Left ventricle myocardium inferior (tissue), 1 donor: ENCODE measurements at regions not wholly inside any gene's neighbourhood (a gene's known extent, or its start where the extent isn't known, plus 50 kb on each side); places are given as distances from the start of the nearest gene placed in this dataset.
"Not testable (repeated sequence)": the region's sequence is repeated elsewhere in the genome, so short reads cannot be mapped to it uniquely, and the experiment has no call there.

Experiments used
- DNase-seq: peaks from one replicate; pipeline ENCODE4 v3.0.0-alpha.2; 2020
- H3K27ac ChIP-seq: fragments of 200-600 bp; replicated peaks from 2 replicates; pipeline ENCODE4 v1.8.0; 2021
- H3K27me3 ChIP-seq: fragments of 200-600 bp; 2 replicates; pipeline ENCODE4 v1.8.0; 2021; ENCODE audit warnings: low read depth
- H3K36me3 ChIP-seq: fragments of 200-600 bp; 2 replicates; pipeline ENCODE4 v1.8.0; 2021
- H3K4me1 ChIP-seq: fragments of 200-600 bp; 2 replicates; pipeline ENCODE4 v1.8.0; 2021
- H3K4me3 ChIP-seq: fragments of 200-600 bp; 2 replicates; pipeline ENCODE4 v1.8.0; 2021; ENCODE audit warnings: mild to moderate bottlenecking, moderate library complexity
- H3K9me3 ChIP-seq: fragments of 200-600 bp; replicated peaks from 2 replicates; pipeline ENCODE4 v1.8.0; 2021
- intact Hi-C: fragments of 100-400 bp; cut with micrococcal nuclease; formaldehyde crosslinking; loops from one replicate; pipeline ENCODE4 v1.11.0; 2022
- TF ChIP-seq, protein P1 (sequence below): fragments of 200-600 bp; IDR thresholded peaks from 2 replicates; pipeline ENCODE4 v1.8.0; 2021; ENCODE audit warnings: antibody characterized with exemption, mild to moderate bottlenecking, borderline replicate concordance
- donor health status: DM: no; HTN: yes; CAD: no; lungs with severe emphysema.

- Histone ChIP-seq H3K36me3 (no peaks in the 10 kb centered on the region), H3K27ac (no peak overlapping the region), H3K4me1 (peaks cover 5% of the 10 kb centered on the region), H3K9me3 (peaks cover 16% of the 10 kb centered on the region), H3K4me3 (no peak overlapping the region), H3K27me3 (no peaks in the 10 kb centered on the region)
- intact Hi-C loops, result no loop called here
- TF ChIP-seq, protein P1, sequence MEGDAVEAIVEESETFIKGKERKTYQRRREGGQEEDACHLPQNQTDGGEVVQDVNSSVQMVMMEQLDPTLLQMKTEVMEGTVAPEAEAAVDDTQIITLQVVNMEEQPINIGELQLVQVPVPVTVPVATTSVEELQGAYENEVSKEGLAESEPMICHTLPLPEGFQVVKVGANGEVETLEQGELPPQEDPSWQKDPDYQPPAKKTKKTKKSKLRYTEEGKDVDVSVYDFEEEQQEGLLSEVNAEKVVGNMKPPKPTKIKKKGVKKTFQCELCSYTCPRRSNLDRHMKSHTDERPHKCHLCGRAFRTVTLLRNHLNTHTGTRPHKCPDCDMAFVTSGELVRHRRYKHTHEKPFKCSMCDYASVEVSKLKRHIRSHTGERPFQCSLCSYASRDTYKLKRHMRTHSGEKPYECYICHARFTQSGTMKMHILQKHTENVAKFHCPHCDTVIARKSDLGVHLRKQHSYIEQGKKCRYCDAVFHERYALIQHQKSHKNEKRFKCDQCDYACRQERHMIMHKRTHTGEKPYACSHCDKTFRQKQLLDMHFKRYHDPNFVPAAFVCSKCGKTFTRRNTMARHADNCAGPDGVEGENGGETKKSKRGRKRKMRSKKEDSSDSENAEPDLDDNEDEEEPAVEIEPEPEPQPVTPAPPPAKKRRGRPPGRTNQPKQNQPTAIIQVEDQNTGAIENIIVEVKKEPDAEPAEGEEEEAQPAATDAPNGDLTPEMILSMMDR, result no peak
- no peak for DNase-seq
Observed at GRCh38 chr2:101581675-101582299, 106.9 kb upstream of the RFX8 start.

GRCh38 chr2:101580528-101580927, 105.6 kb upstream of the RFX8 start:
- TF ChIP-seq, protein P1, result no peak
- H3K27me3 ChIP-seq, result no peaks in the 10 kb centered on the region
- H3K36me3 ChIP-seq, result no peaks in the 10 kb centered on the region
- H3K27ac ChIP-seq, result no peak overlapping the region
- H3K9me3 ChIP-seq, result peaks cover 12% of the 10 kb centered on the region
- intact Hi-C loops, result no loop called here
- DNase-seq, result no peak
- peaks cover 8% of the 10 kb centered on the region for H3K4me1 ChIP-seq
- H3K4me3 ChIP-seq, result no peak overlapping the region

- H3K27me3 ChIP-seq, result no peaks in the 10 kb centered on the region
- no peak overlapping the region for H3K4me3 ChIP-seq
- no peak overlapping the region for H3K27ac ChIP-seq
- TF ChIP-seq, protein P1, result no peak
- peaks cover 8% of the 10 kb centered on the region for H3K4me1 ChIP-seq
- intact Hi-C loops, result no loop called here
- H3K9me3 ChIP-seq, result no peaks in the 10 kb centered on the region
- DNase-seq, result no peak
- no peaks in the 10 kb centered on the region for H3K36me3 ChIP-seq
Observed at GRCh38 chr2:101578671-101579070, 103.8 kb upstream of the RFX8 start.

GRCh38 chr2:101578135-101578534, 103.2 kb upstream of the RFX8 start:
- DNase-seq, H3K4me1 ChIP-seq, H3K9me3 ChIP-seq, H3K4me3 ChIP-seq, H3K27me3 ChIP-seq, intact Hi-C loops, H3K27ac ChIP-seq, H3K36me3 ChIP-seq: not testable (repeated sequence)

DNA sequence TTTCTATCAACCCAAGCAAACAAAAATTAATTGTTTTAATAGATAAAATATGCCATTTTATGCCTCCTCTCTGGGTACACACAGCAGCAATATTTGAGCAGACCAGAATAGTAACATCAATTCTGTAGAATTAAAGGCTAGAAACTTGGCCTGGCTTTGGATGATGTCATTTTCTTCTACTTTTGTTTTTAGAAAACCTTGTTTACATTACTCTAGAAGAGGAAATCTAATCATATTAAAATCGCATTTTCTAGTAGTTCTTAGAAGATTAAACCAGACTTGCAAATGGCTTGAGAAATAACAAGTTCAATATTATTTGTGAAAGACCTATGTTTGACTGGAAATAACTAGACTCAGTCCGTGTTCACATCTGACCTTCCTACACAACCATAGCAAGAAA, 102.3 kb upstream of the RFX8 start:
- Histone ChIP-seq H3K27me3 (no peaks in the 10 kb centered on the region), H3K9me3 (no peaks in the 10 kb centered on the region), H3K27ac (no peak overlapping the region), H3K4me1 (peaks cover 8% of the 10 kb centered on the region), H3K4me3 (no peak overlapping the region), H3K36me3 (no peaks in the 10 kb centered on the region)
- intact Hi-C loops, result no loop called here
- TF ChIP-seq, protein P1, result no peak
- DNase-seq, result no peak

DNA sequence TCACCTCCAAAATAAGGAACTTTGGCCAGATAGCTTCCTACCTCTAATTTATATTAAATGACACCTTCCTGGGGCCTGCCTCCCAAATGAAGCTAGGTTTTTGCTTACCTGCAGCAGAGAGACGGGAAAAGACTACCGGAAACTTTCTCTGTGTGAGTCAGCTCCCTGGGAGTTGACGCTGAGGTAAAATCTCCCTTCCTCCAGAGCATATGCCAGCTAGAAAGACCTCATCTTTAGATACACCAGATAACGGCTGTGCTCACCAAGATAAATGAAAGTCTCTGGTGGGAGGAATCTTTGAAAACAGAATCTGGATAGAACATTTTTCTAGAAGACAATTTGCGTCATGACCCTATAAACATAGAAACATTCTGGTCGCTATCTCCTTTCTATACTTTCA, 99.7 kb upstream of the RFX8 start:
- Histone ChIP-seq H3K27me3 (no peaks in the 10 kb centered on the region), H3K27ac (no peak overlapping the region), H3K9me3 (no peaks in the 10 kb centered on the region), H3K4me1 (peaks cover 8% of the 10 kb centered on the region), H3K4me3 (no peak overlapping the region), H3K36me3 (no peaks in the 10 kb centered on the region)
- no peak for DNase-seq
- intact Hi-C loops, result no loop called here
- TF ChIP-seq, protein P1, result no peak
